CD14-positive monocyte (primary cell): ENCODE measurements at regions not wholly inside any gene's neighbourhood (a gene's known extent, or its start where the extent isn't known, plus 50 kb on each side); places are given as distances from the start of the nearest gene placed in this dataset.
"Not testable (repeated sequence)": the region's sequence is repeated elsewhere in the genome, so short reads cannot be mapped to it uniquely, and the experiment has no call there.

Experiments used
- DNase-seq, 3 donors: peaks; one replicate each; pipeline ENCODE4 v3.0.0-alpha.2; 2011 to 2022
- H2AFZ ChIP-seq: 2 replicates; pipeline ENCODE4 v1.6.0; 2012; ENCODE audit warnings: mild to moderate bottlenecking, low read depth, low read length, inconsistent platforms; ENCODE audit not compliant: insufficient read depth, poor library complexity, severe bottlenecking
- H3K27ac ChIP-seq, 2 donors: 1 replicate in 1 of 2; 2 replicates in 1 of 2; pipeline ENCODE4 v1.5.1; 2012 to 2013; ENCODE audit warnings: low read length in 2 of 2, control low read depth in 1 of 2, inconsistent platforms in 1 of 2, low read depth in 1 of 2, mild to moderate bottlenecking in 1 of 2
- H3K27me3 ChIP-seq, 2 donors: one replicate each; pipeline versions ENCODE4 v1.6.0 to v1.6.1; 2011 to 2013; ENCODE audit warnings: low read length in 2 of 2; ENCODE audit not compliant: control insufficient read depth in 2 of 2, insufficient read depth in 2 of 2
- H3K36me3 ChIP-seq, 2 donors: replicated peaks in 1 of 2; 1 replicate in 1 of 2; 2 replicates in 1 of 2; pipeline versions ENCODE4 v1.5.1 to v1.6.1; 2012 to 2013; ENCODE audit warnings: low read length in 2 of 2, control low read depth in 1 of 2, inconsistent platforms in 1 of 2, mild to moderate bottlenecking in 1 of 2; ENCODE audit not compliant: insufficient read depth in 2 of 2, control insufficient read depth in 1 of 2
- H3K4me1 ChIP-seq, 2 donors: 1 replicate in 1 of 2; 2 replicates in 1 of 2; pipeline versions ENCODE4 v1.5.1 to v1.6.1; 2012 to 2013; ENCODE audit warnings: low read length in 2 of 2, control low read depth in 1 of 2, inconsistent platforms in 1 of 2, mild to moderate bottlenecking in 1 of 2, moderate library complexity in 1 of 2; ENCODE audit not compliant: insufficient read depth in 2 of 2, control insufficient read depth in 1 of 2
- H3K4me2 ChIP-seq: replicated peaks from 2 replicates; pipeline ENCODE3; 2012; ENCODE audit warnings: low read length, moderate library complexity, mild to moderate bottlenecking; ENCODE audit not compliant: poor library complexity, severe bottlenecking; ENCODE audit errors: extremely low read depth
- H3K4me3 ChIP-seq, 3 experiments: fragments of 200-600 bp in 1 of 3; sonication (generic) in 1 of 3; replicated peaks in 1 of 3; 1 replicate in 2 of 3; 2 replicates in 1 of 3; pipeline ENCODE4 v1.5.1; 2011 to 2013; ENCODE audit warnings: low read length in 3 of 3, mild to moderate bottlenecking in 3 of 3, control low read depth in 2 of 3, low read depth in 2 of 3, inconsistent platforms in 1 of 3, moderate library complexity in 1 of 3
- H3K79me2 ChIP-seq: 2 replicates; pipeline ENCODE4 v1.6.0; 2012; ENCODE audit warnings: mild to moderate bottlenecking, control low read depth, inconsistent platforms, low read length, moderate library complexity; ENCODE audit not compliant: insufficient read depth
- H3K9ac ChIP-seq: 2 replicates; pipeline ENCODE4 v1.6.0; 2017; ENCODE audit warnings: low read length, mild to moderate bottlenecking; ENCODE audit not compliant: insufficient read depth, poor library complexity, severe bottlenecking
- H3K9me3 ChIP-seq, 2 donors: replicated peaks in 1 of 2; 1 replicate in 1 of 2; 2 replicates in 1 of 2; pipeline versions ENCODE4 v1.5.1 to v1.6.1; 2012 to 2013; ENCODE audit warnings: low read length in 2 of 2, control low read depth in 1 of 2; ENCODE audit not compliant: control insufficient read depth in 1 of 2, insufficient read depth in 1 of 2
- H4K20me1 ChIP-seq: 2 replicates; pipeline ENCODE4 v1.6.0; 2012; ENCODE audit warnings: mild to moderate bottlenecking, low read length, control low read depth, moderate library complexity; ENCODE audit not compliant: insufficient read depth
- H3K27ac Mint-ChIP-seq, 7 donors: one replicate each; pipeline ENCODE4 v1.8.0; 2020; ENCODE audit warnings: mild to moderate bottlenecking in 7 of 7, mixed read lengths in 7 of 7, moderate library complexity in 6 of 7, inconsistent platforms in 2 of 7
- H3K27me3 Mint-ChIP-seq, 3 donors: one replicate each; pipeline ENCODE4 v1.8.0; 2021 to 2022; ENCODE audit warnings: low read depth in 3 of 3, mild to moderate bottlenecking in 3 of 3, mixed read lengths in 3 of 3, moderate library complexity in 3 of 3, inconsistent platforms in 1 of 3
- H3K36me3 Mint-ChIP-seq, 2 donors: one replicate each; pipeline ENCODE4 v1.8.0; 2020; ENCODE audit warnings: mixed read lengths in 2 of 2, inconsistent platforms in 1 of 2, mild to moderate bottlenecking in 1 of 2
- H3K4me1 Mint-ChIP-seq: one replicate; pipeline ENCODE4 v1.8.0; 2020; ENCODE audit warnings: mild to moderate bottlenecking, mixed read lengths
- H3K4me3 Mint-ChIP-seq, 2 donors: one replicate each; pipeline ENCODE4 v1.8.0; 2020; ENCODE audit warnings: mild to moderate bottlenecking in 2 of 2, mixed read lengths in 2 of 2, moderate library complexity in 1 of 2
- H3K9me3 Mint-ChIP-seq, 7 donors: one replicate each; pipeline ENCODE4 v1.8.0; 2020 to 2022; ENCODE audit warnings: mixed read lengths in 7 of 7, mild to moderate bottlenecking in 6 of 7, moderate library complexity in 6 of 7, inconsistent platforms in 2 of 7
- CTCF ChIP-seq: fragments of 200-600 bp; IDR thresholded peaks from one replicate; pipeline ENCODE4 v1.8.0; 2022; ENCODE audit warnings: antibody characterized with exemption, mild to moderate bottlenecking
- WGBS: methylation state at CpG from one replicate; pipeline ENCODE4 v1.1.5; 2013; ENCODE audit warnings: missing lambda C conversion rate; ENCODE audit not compliant: insufficient coverage; 5-methylcytosine and 5-hydroxymethylcytosine counted together
- intact Hi-C, 2 donors: fragments of 100-400 bp; cut with micrococcal nuclease; formaldehyde crosslinking; loops; one replicate each; pipeline versions ENCODE4 v1.15.0 to v1.15.1; 2023

- Histone ChIP-seq H4K20me1 (no peaks in the 10 kb centered on the region), H3K4me1 (peaks cover under 1 to 1% of the 10 kb centered on the region in 2 donors), H3K27me3 (no peaks in the 10 kb centered on the region), H3K4me2 (no peak overlapping the region), H3K36me3 (no peaks in the 10 kb centered on the region), H2AFZ (no peak overlapping the region), H3K79me2 (no peaks in the 10 kb centered on the region), H3K4me3 (no peak overlapping the region), H3K9ac (no peak overlapping the region), H3K27ac (no peak overlapping the region), H3K9me3 (peaks cover 2 to 5% of the 10 kb centered on the region in 2 donors)
- no peak for DNase-seq
- intact Hi-C loops, result no loop called here
- H3K27ac Mint-ChIP-seq, result no peak overlapping the region
- no peak for TF ChIP-seq CTCF
- no peak overlapping the region for H3K4me3 Mint-ChIP-seq
- peaks cover 0 to 2% of the 10 kb centered on the region in 2 donors for H3K36me3 Mint-ChIP-seq
- peaks cover 0 to 4% (median 2%) of the 10 kb centered on the region in 3 donors for H3K27me3 Mint-ChIP-seq
- H3K9me3 Mint-ChIP-seq, result peaks cover 0 to 15% (median 8%) of the 10 kb centered on the region in 7 donors
- WGBS, result no CpG with 5 or more reads among the region's 2 CpGs
- peaks cover 4% of the 10 kb centered on the region for H3K4me1 Mint-ChIP-seq
Observed at GRCh38 chr9:111271047-111271446, 59.0 kb downstream of the OR2K2 start.

- H2AFZ ChIP-seq, H3K4me1 Mint-ChIP-seq, H3K36me3 Mint-ChIP-seq, H3K27me3 ChIP-seq, H3K36me3 ChIP-seq, DNase-seq, H3K9ac ChIP-seq, H3K27ac Mint-ChIP-seq, H3K4me1 ChIP-seq, H4K20me1 ChIP-seq, H3K27me3 Mint-ChIP-seq, H3K4me3 ChIP-seq, H3K4me3 Mint-ChIP-seq, H3K4me2 ChIP-seq, H3K79me2 ChIP-seq, H3K27ac ChIP-seq, intact Hi-C loops: not testable (repeated sequence)
- H3K9me3 ChIP-seq, result peaks cover 5 to 11% of the 10 kb centered on the region in 2 donors
- 98% methylated on average over 5 of the region's 5 CpGs for WGBS
- H3K9me3 Mint-ChIP-seq, result peaks cover 7 to 21% (median 13%) of the 10 kb centered on the region in 7 donors
Observed at GRCh38 chr9:111266024-111266423, 64.0 kb downstream of the OR2K2 start.
